ENCODE measurements at regions not wholly inside any gene's neighbourhood (a gene's known extent, or its start where the extent isn't known, plus 50 kb on each side); places are given as distances from the start of the nearest gene placed in this dataset.

GRCh38 chr6:126880964-126881363 lies 237.5 kb upstream of the RSPO3 start:
- H3K18ac ChIP-seq (ENCODE audit: low read length) = no peak overlapping the region
- no CpG with 5 or more reads among the region's 3 CpGs for WGBS (ENCODE audit: extremely low coverage, insufficient coverage, insufficient read length)

GRCh38 chr6:126886106-126886505 lies 232.4 kb upstream of the RSPO3 start:
- H2BK120ac ChIP-seq (ENCODE audit: insufficient read depth, low read length, poor library complexity) = no peak overlapping the region
- H3K9ac ChIP-seq (ENCODE audit: low read length) = no peak overlapping the region
- H2AK5ac ChIP-seq (ENCODE audit: low read length) = no peak overlapping the region
- no peak overlapping the region for H3K18ac ChIP-seq (ENCODE audit: low read length)
- no peak overlapping the region for H2BK12ac ChIP-seq (ENCODE audit: low read length)
- no peak overlapping the region for H3K4ac ChIP-seq (ENCODE audit: low read depth, low read length)
- no peak overlapping the region for H4K8ac ChIP-seq (ENCODE audit: low read depth, low read length)
- H3K27me3 ChIP-seq (ENCODE audit: insufficient read depth, low read length) = no peaks in the 10 kb centered on the region
- H3K36me3 ChIP-seq (ENCODE audit: control insufficient read depth in 1 of 2, insufficient read depth in 2 of 2, low read length in 2 of 2) = no peaks in the 10 kb centered on the region
- H3K14ac ChIP-seq (ENCODE audit: low read length) = no peak overlapping the region
- H3K79me1 ChIP-seq (ENCODE audit: low read length) = no peaks in the 10 kb centered on the region
- H2BK5ac ChIP-seq (ENCODE audit: low read depth, low read length, poor library complexity) = no peak overlapping the region
- H3K4me1 ChIP-seq (ENCODE audit: control insufficient read depth in 1 of 2, insufficient read depth in 2 of 2, low read length in 2 of 2) = no peaks in the 10 kb centered on the region
- no peak overlapping the region for H3K4me2 ChIP-seq (ENCODE audit: low read length)
- H4K91ac ChIP-seq (ENCODE audit: low read depth, low read length) = no peak overlapping the region
- no peak overlapping the region for H4K12ac ChIP-seq (ENCODE audit: low read depth, low read length)
- H3K4me3 ChIP-seq (ENCODE audit: low read depth, low read length) = no peak overlapping the region
- H2AFZ ChIP-seq (ENCODE audit: insufficient read depth, low read length, poor library complexity) = no peak overlapping the region
- no CpG with 5 or more reads among the region's 1 CpG for WGBS (ENCODE audit: extremely low coverage, insufficient coverage, insufficient read length)
- H3K23ac ChIP-seq (ENCODE audit: low read length) = no peak overlapping the region
- no peaks in the 10 kb centered on the region for H3K9me3 ChIP-seq (ENCODE audit: insufficient read depth, low read depth, low read length)
- H3K27ac ChIP-seq (ENCODE audit: low read depth, low read length) = no peak overlapping the region
- no peaks in the 10 kb centered on the region for H3K79me2 ChIP-seq (ENCODE audit: control insufficient read depth, insufficient read depth, low read length, poor library complexity)
- no peak for DNase-seq

More at GRCh38 chr6:126880964-126881363, 237.5 kb upstream of the RSPO3 start:
- Histone ChIP-seq H3K79me1 (ENCODE audit: low read length) (no peaks in the 10 kb centered on the region), H4K8ac (ENCODE audit: low read depth, low read length) (no peak overlapping the region), H3K4ac (ENCODE audit: low read depth, low read length) (no peak overlapping the region), H2AFZ (ENCODE audit: insufficient read depth, low read length, poor library complexity) (no peak overlapping the region), H3K9ac (ENCODE audit: low read length) (no peak overlapping the region), H3K27ac (ENCODE audit: low read depth, low read length) (no peak overlapping the region), H3K4me3 (ENCODE audit: low read depth, low read length) (no peak overlapping the region), H3K4me1 (ENCODE audit: control insufficient read depth in 1 of 2, insufficient read depth in 2 of 2, low read length in 2 of 2) (no peaks in the 10 kb centered on the region), H2BK120ac (ENCODE audit: insufficient read depth, low read length, poor library complexity) (no peak overlapping the region), H4K91ac (ENCODE audit: low read depth, low read length) (no peak overlapping the region), H3K14ac (ENCODE audit: low read length) (no peak overlapping the region), H3K4me2 (ENCODE audit: low read length) (no peak overlapping the region), H2BK12ac (ENCODE audit: low read length) (no peak overlapping the region), H2AK5ac (ENCODE audit: low read length) (no peak overlapping the region), H4K12ac (ENCODE audit: low read depth, low read length) (no peak overlapping the region), H3K79me2 (ENCODE audit: control insufficient read depth, insufficient read depth, low read length, poor library complexity) (no peaks in the 10 kb centered on the region), H3K27me3 (ENCODE audit: insufficient read depth, low read length) (no peaks in the 10 kb centered on the region), H3K23ac (ENCODE audit: low read length) (no peak overlapping the region), H2BK5ac (ENCODE audit: low read depth, low read length, poor library complexity) (no peak overlapping the region), H3K36me3 (ENCODE audit: control insufficient read depth in 1 of 2, insufficient read depth in 2 of 2, low read length in 2 of 2) (no peaks in the 10 kb centered on the region), H3K9me3 (ENCODE audit: insufficient read depth, low read depth, low read length) (no peaks in the 10 kb centered on the region)
- no peak for DNase-seq

- Histone ChIP-seq H3K4me2 (ENCODE audit: low read length) (no peak overlapping the region), H2AK5ac (ENCODE audit: low read length) (no peak overlapping the region), H2AFZ (ENCODE audit: insufficient read depth, low read length, poor library complexity) (no peak overlapping the region), H2BK12ac (ENCODE audit: low read length) (no peak overlapping the region), H3K27me3 (ENCODE audit: insufficient read depth, low read length) (no peaks in the 10 kb centered on the region), H3K23ac (ENCODE audit: low read length) (no peak overlapping the region), H2BK120ac (ENCODE audit: insufficient read depth, low read length, poor library complexity) (no peak overlapping the region), H3K36me3 (ENCODE audit: control insufficient read depth in 1 of 2, insufficient read depth in 2 of 2, low read length in 2 of 2) (no peaks in the 10 kb centered on the region), H3K18ac (ENCODE audit: low read length) (no peak overlapping the region), H3K14ac (ENCODE audit: low read length) (no peak overlapping the region), H3K4ac (ENCODE audit: low read depth, low read length) (no peak overlapping the region), H3K27ac (ENCODE audit: low read depth, low read length) (no peak overlapping the region), H3K9me3 (ENCODE audit: insufficient read depth, low read depth, low read length) (no peaks in the 10 kb centered on the region), H4K91ac (ENCODE audit: low read depth, low read length) (no peak overlapping the region), H3K79me2 (ENCODE audit: control insufficient read depth, insufficient read depth, low read length, poor library complexity) (no peaks in the 10 kb centered on the region), H3K79me1 (ENCODE audit: low read length) (no peaks in the 10 kb centered on the region), H2BK5ac (ENCODE audit: low read depth, low read length, poor library complexity) (no peak overlapping the region), H3K4me1 (ENCODE audit: control insufficient read depth in 1 of 2, insufficient read depth in 2 of 2, low read length in 2 of 2) (no peaks in the 10 kb centered on the region), H3K9ac (ENCODE audit: low read length) (no peak overlapping the region), H4K12ac (ENCODE audit: low read depth, low read length) (no peak overlapping the region), H4K8ac (ENCODE audit: low read depth, low read length) (no peak overlapping the region), H3K4me3 (ENCODE audit: low read depth, low read length) (no peak overlapping the region)
- WGBS (ENCODE audit: extremely low coverage, insufficient coverage, insufficient read length) = no CpG with 5 or more reads among the region's 5 CpGs
- no peak for DNase-seq
These were observed 229.4 kb upstream of the RSPO3 start for GRCh38 chr6:126888727-126889725.

- Histone ChIP-seq H3K36me3 (ENCODE audit: control insufficient read depth in 1 of 2, insufficient read depth in 2 of 2, low read length in 2 of 2) (no peaks in the 10 kb centered on the region), H2BK5ac (ENCODE audit: low read depth, low read length, poor library complexity) (no peak overlapping the region), H3K4ac (ENCODE audit: low read depth, low read length) (no peak overlapping the region), H4K12ac (ENCODE audit: low read depth, low read length) (no peak overlapping the region), H2BK12ac (ENCODE audit: low read length) (no peak overlapping the region), H3K18ac (ENCODE audit: low read length) (no peak overlapping the region), H4K8ac (ENCODE audit: low read depth, low read length) (no peak overlapping the region), H2AFZ (ENCODE audit: insufficient read depth, low read length, poor library complexity) (no peak overlapping the region), H3K9ac (ENCODE audit: low read length) (no peak overlapping the region), H3K9me3 (ENCODE audit: insufficient read depth, low read depth, low read length) (no peaks in the 10 kb centered on the region), H3K14ac (ENCODE audit: low read length) (no peak overlapping the region), H3K79me2 (ENCODE audit: control insufficient read depth, insufficient read depth, low read length, poor library complexity) (no peaks in the 10 kb centered on the region), H3K4me3 (ENCODE audit: low read depth, low read length) (no peak overlapping the region), H3K79me1 (ENCODE audit: low read length) (no peaks in the 10 kb centered on the region), H3K4me2 (ENCODE audit: low read length) (no peak overlapping the region), H2AK5ac (ENCODE audit: low read length) (no peak overlapping the region), H2BK120ac (ENCODE audit: insufficient read depth, low read length, poor library complexity) (no peak overlapping the region), H3K27ac (ENCODE audit: low read depth, low read length) (no peak overlapping the region), H4K91ac (ENCODE audit: low read depth, low read length) (no peak overlapping the region), H3K27me3 (ENCODE audit: insufficient read depth, low read length) (no peaks in the 10 kb centered on the region), H3K4me1 (ENCODE audit: control insufficient read depth in 1 of 2, insufficient read depth in 2 of 2, low read length in 2 of 2) (no peaks in the 10 kb centered on the region), H3K23ac (ENCODE audit: low read length) (no peak overlapping the region)
- no peak for DNase-seq
- WGBS (ENCODE audit: extremely low coverage, insufficient coverage, insufficient read length) = no CpG with 5 or more reads among the region's 2 CpGs
These were observed 228.4 kb upstream of the RSPO3 start for GRCh38 chr6:126890055-126890454.

Measured in trophoblast cell (in vitro differentiated cells and primary cell).